ENCODE measurements at regions not wholly inside any gene's neighbourhood (a gene's known extent, or its start where the extent isn't known, plus 50 kb on each side); places are given as distances from the start of the nearest gene placed in this dataset.
A peak's percentile ranks its signal among the peaks of the same experiment; 100 is the strongest.
"Not testable (repeated sequence)": the region's sequence is repeated elsewhere in the genome, so short reads cannot be mapped to it uniquely, and the experiment has no call there.

- DNase-seq (ENCODE audit: extremely low read depth in 1 of 11, low read depth in 9 of 11, low spot score in 4 of 11), result peak in 2 of 11 donors; percentile 31 to 64
These were observed 88.9 kb upstream of the RPS6KA2 start for GRCh38 chr6:166715992-166716391.

- no peak for DNase-seq (ENCODE audit: extremely low read depth in 1 of 11, low read depth in 9 of 11, low spot score in 4 of 11)
These were observed 88.0 kb upstream of the RPS6KA2 start for GRCh38 chr6:166715065-166715464.

- no peak for DNase-seq (ENCODE audit: extremely low read depth in 1 of 11, low read depth in 9 of 11, low spot score in 4 of 11)
These were observed 87.5 kb upstream of the RPS6KA2 start for GRCh38 chr6:166714581-166714980.

GRCh38 chr6:166714187-166714510 lies 87.1 kb upstream of the RPS6KA2 start:
- no peak for DNase-seq (ENCODE audit: extremely low read depth in 1 of 11, low read depth in 9 of 11, low spot score in 4 of 11)

- peak in 3 of 11 donors; percentile 46 to 55 (median 51) for DNase-seq (ENCODE audit: extremely low read depth in 1 of 11, low read depth in 9 of 11, low spot score in 4 of 11)
These were observed 86.6 kb upstream of the RPS6KA2 start for GRCh38 chr6:166713434-166714186.

- DNase-seq (ENCODE audit: extremely low read depth in 1 of 11, low read depth in 9 of 11, low spot score in 4 of 11), result no peak
These were observed 85.5 kb upstream of the RPS6KA2 start for GRCh38 chr6:166712286-166713228.

GRCh38 chr6:166710084-166710483 lies 83.0 kb upstream of the RPS6KA2 start:
- DNase-seq (ENCODE audit: extremely low read depth in 1 of 11, low read depth in 9 of 11, low spot score in 4 of 11), result no peak

- DNase-seq (ENCODE audit: extremely low read depth in 1 of 11, low read depth in 9 of 11, low spot score in 4 of 11), result no peak
These were observed 81.4 kb upstream of the RPS6KA2 start for GRCh38 chr6:166708460-166708859.

- DNase-seq (ENCODE audit: extremely low read depth in 1 of 11, low read depth in 9 of 11, low spot score in 4 of 11), result no peak
These were observed 80.0 kb upstream of the RPS6KA2 start for GRCh38 chr6:166707045-166707444.

GRCh38 chr6:166705069-166705468 lies 78.0 kb upstream of the RPS6KA2 start:
- DNase-seq (ENCODE audit: extremely low read depth in 1 of 11, low read depth in 9 of 11, low spot score in 4 of 11), result no peak

- DNase-seq (ENCODE audit: extremely low read depth in 1 of 11, low read depth in 9 of 11, low spot score in 4 of 11), result no peak
These were observed 77.1 kb upstream of the RPS6KA2 start for GRCh38 chr6:166704171-166704570.

GRCh38 chr6:166703149-166703710 lies 76.2 kb upstream of the RPS6KA2 start:
- DNase-seq (ENCODE audit: extremely low read depth in 1 of 11, low read depth in 9 of 11, low spot score in 4 of 11), result no peak

GRCh38 chr6:166701424-166701823 lies 74.4 kb upstream of the RPS6KA2 start:
- DNase-seq (ENCODE audit: extremely low read depth in 1 of 11, low read depth in 9 of 11, low spot score in 4 of 11), result not testable (repeated sequence)

GRCh38 chr6:166700871-166701270 lies 73.8 kb upstream of the RPS6KA2 start:
- not testable (repeated sequence) for DNase-seq (ENCODE audit: extremely low read depth in 1 of 11, low read depth in 9 of 11, low spot score in 4 of 11)

- DNase-seq (ENCODE audit: extremely low read depth in 1 of 11, low read depth in 9 of 11, low spot score in 4 of 11), result no peak
These were observed 70.1 kb upstream of the RPS6KA2 start for GRCh38 chr6:166697113-166697512.

- DNase-seq (ENCODE audit: extremely low read depth in 1 of 11, low read depth in 9 of 11, low spot score in 4 of 11), result no peak
These were observed 66.8 kb upstream of the RPS6KA2 start for GRCh38 chr6:166693880-166694279.

GRCh38 chr6:166692723-166693302 lies 65.8 kb upstream of the RPS6KA2 start:
- no peak for DNase-seq (ENCODE audit: extremely low read depth in 1 of 11, low read depth in 9 of 11, low spot score in 4 of 11)

GRCh38 chr6:166691746-166692145 lies 64.7 kb upstream of the RPS6KA2 start:
- peak in 1 of 11 donors; percentile 46 for DNase-seq (ENCODE audit: extremely low read depth in 1 of 11, low read depth in 9 of 11, low spot score in 4 of 11)

GRCh38 chr6:166691199-166691598 lies 64.1 kb upstream of the RPS6KA2 start:
- no peak for DNase-seq (ENCODE audit: extremely low read depth in 1 of 11, low read depth in 9 of 11, low spot score in 4 of 11)

- no peak for DNase-seq (ENCODE audit: extremely low read depth in 1 of 11, low read depth in 9 of 11, low spot score in 4 of 11)
These were observed 62.6 kb upstream of the RPS6KA2 start for GRCh38 chr6:166689687-166690086.

Data from renal cortex interstitium (tissue), 11 donors.